Mesothelial cell of epicardium (in vitro differentiated cells): ENCODE measurements at regions not wholly inside any gene's neighbourhood (a gene's known extent, or its start where the extent isn't known, plus 50 kb on each side); places are given as distances from the start of the nearest gene placed in this dataset.
"Not testable (repeated sequence)": the region's sequence is repeated elsewhere in the genome, so short reads cannot be mapped to it uniquely, and the experiment has no call there.

ENCODE experiments used
- DNase-seq, 2 experiments: peaks; one replicate each; pipeline ENCODE4 v3.0.0; 2021; ENCODE audit warnings: low spot score in 2 of 2; ENCODE audit not compliant: unreplicated experiment in 2 of 2
- H3K27ac Mint-ChIP-seq: 2 replicates; pipeline ENCODE4 v1.8.0; 2021; ENCODE audit warnings: mixed read lengths
- H3K27me3 Mint-ChIP-seq: 2 replicates; pipeline ENCODE4 v1.8.0; 2021; ENCODE audit warnings: low read depth, mixed read lengths
- H3K36me3 Mint-ChIP-seq: 2 replicates; pipeline ENCODE4 v1.8.0; 2021; ENCODE audit warnings: mixed read lengths
- H3K4me1 Mint-ChIP-seq: 2 replicates; pipeline ENCODE4 v1.8.0; 2021; ENCODE audit warnings: mixed read lengths
- H3K4me3 Mint-ChIP-seq: 2 replicates; pipeline ENCODE4 v1.8.0; 2021; ENCODE audit warnings: mild to moderate bottlenecking, moderate library complexity, mixed read lengths
- H3K9me3 Mint-ChIP-seq: 2 replicates; pipeline ENCODE4 v1.8.0; 2021; ENCODE audit warnings: mixed read lengths
- CTCF ChIP-seq: fragments of 200-600 bp; sonication (generic); IDR thresholded peaks from one replicate; pipeline ENCODE4 v1.5.0; 2021; ENCODE audit warnings: antibody characterized with exemption; ENCODE audit not compliant: unreplicated experiment

GRCh38 chr4:155062948-155063347, 145.5 kb upstream of the NPY2R start:
- no peaks in the 10 kb centered on the region for H3K27me3 Mint-ChIP-seq
- H3K4me1 Mint-ChIP-seq = peaks cover 3% of the 10 kb centered on the region
- DNase-seq = no peak
- H3K36me3 Mint-ChIP-seq = no peaks in the 10 kb centered on the region
- no peak overlapping the region for H3K4me3 Mint-ChIP-seq
- H3K9me3 Mint-ChIP-seq = no peaks in the 10 kb centered on the region
- no peak overlapping the region for H3K27ac Mint-ChIP-seq
- no peak for TF ChIP-seq CTCF

GRCh38 chr4:155064934-155065333, 143.5 kb upstream of the NPY2R start:
- not testable (repeated sequence) for H3K4me3 Mint-ChIP-seq, H3K36me3 Mint-ChIP-seq, H3K27me3 Mint-ChIP-seq, H3K9me3 Mint-ChIP-seq, H3K4me1 Mint-ChIP-seq, DNase-seq, H3K27ac Mint-ChIP-seq

GRCh38 chr4:155066871-155067270, 141.6 kb upstream of the NPY2R start:
- Mint-ChIP-seq H3K4me3 (no peak overlapping the region), H3K27ac (no peak overlapping the region), H3K4me1 (no peaks in the 10 kb centered on the region)

GRCh38 chr4:155071962-155072361, 136.5 kb upstream of the NPY2R start:
- Mint-ChIP-seq H3K36me3 (no peaks in the 10 kb centered on the region), H3K9me3 (no peaks in the 10 kb centered on the region), H3K27ac (no peak overlapping the region), H3K4me1 (no peaks in the 10 kb centered on the region), H3K4me3 (no peak overlapping the region), H3K27me3 (no peaks in the 10 kb centered on the region)
- no peak for DNase-seq
- TF ChIP-seq CTCF = no peak

More at GRCh38 chr4:155066871-155067270, 141.6 kb upstream of the NPY2R start:
- TF ChIP-seq CTCF = no peak
- Mint-ChIP-seq H3K9me3 (no peaks in the 10 kb centered on the region), H3K36me3 (no peaks in the 10 kb centered on the region), H3K27me3 (no peaks in the 10 kb centered on the region)
- no peak for DNase-seq

DNA sequence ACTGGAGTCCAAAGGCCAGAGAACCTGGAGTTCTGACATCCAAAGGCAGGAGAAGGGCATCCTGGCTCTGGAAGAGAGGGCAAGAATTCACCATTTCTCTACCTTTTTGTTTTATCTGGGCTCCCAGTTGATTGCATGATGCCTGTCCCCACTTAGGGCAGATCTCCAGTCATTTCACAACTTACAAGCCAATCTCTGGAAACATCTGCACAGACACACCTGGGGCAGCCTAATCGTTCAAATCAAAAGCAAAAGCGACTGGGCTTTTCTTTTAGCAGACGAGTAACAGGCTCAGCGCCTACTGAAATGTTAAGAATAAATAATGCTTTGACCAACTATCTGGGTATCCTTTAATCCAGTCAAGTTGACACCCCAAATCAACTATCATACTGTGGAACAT, 136.0 kb upstream of the NPY2R start:
- no peaks in the 10 kb centered on the region for H3K36me3 Mint-ChIP-seq
- no peaks in the 10 kb centered on the region for H3K27me3 Mint-ChIP-seq
- no peaks in the 10 kb centered on the region for H3K9me3 Mint-ChIP-seq
- H3K4me1 Mint-ChIP-seq = no peaks in the 10 kb centered on the region
- no peak overlapping the region for H3K27ac Mint-ChIP-seq
- no peak overlapping the region for H3K4me3 Mint-ChIP-seq
- DNase-seq = no peak
- TF ChIP-seq CTCF = no peak

DNA sequence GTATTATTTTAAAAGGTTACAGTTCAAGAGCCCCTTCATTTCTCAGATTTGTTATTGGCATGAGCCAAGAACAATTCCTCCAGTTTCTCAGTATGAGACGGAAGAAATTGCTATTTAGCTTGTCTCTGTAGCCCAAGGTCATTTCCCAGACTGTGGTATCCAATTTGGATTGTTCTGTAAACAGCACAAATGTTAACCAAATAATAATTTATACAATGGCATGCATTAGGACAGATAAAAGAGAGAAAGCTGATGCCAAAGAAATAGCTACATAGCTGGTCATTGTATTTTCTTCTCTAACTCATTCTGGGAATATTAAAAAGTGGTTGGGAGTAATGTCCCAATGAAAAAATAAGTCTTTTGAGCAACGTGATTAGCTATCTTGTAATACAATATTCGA, 134.6 kb upstream of the NPY2R start:
- H3K27me3 Mint-ChIP-seq = no peaks in the 10 kb centered on the region
- no peak for DNase-seq

More for the DNA sequence above, 134.6 kb upstream of the NPY2R start:
- H3K4me1 Mint-ChIP-seq = no peaks in the 10 kb centered on the region
- H3K27ac Mint-ChIP-seq = no peak overlapping the region
- TF ChIP-seq CTCF = no peak
- H3K4me3 Mint-ChIP-seq = no peak overlapping the region
- H3K9me3 Mint-ChIP-seq = no peaks in the 10 kb centered on the region
- H3K36me3 Mint-ChIP-seq = no peaks in the 10 kb centered on the region
